ENCODE measurements at regions not wholly inside any gene's neighbourhood (a gene's known extent, or its start where the extent isn't known, plus 50 kb on each side); places are given as distances from the start of the nearest gene placed in this dataset.
"Not testable (repeated sequence)": the region's sequence is repeated elsewhere in the genome, so short reads cannot be mapped to it uniquely, and the experiment has no call there.

DNA sequence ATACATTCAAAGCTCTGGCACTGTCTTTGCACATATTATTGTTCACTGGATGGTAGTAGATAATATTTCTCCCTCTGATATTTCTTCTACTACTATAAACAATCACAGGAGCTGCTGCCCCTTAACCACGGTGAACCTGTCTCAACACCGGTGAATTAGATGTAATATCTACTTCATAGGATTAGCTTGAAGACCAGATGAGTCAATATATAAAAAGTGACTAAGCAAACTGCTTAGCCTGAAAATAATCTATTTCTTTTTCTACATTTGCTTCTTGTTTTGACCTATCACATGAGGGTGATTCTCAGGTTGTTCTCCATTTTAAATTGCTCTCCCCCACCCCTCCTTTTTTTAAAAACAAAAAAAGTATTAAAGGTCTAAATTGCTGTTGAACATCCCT is 645.5 kb downstream of the ANKRD50 start:
- Histone ChIP-seq H3K79me2 (ENCODE audit: control insufficient read depth, insufficient read depth, low read length) (no peaks in the 10 kb centered on the region), H3K4me2 (ENCODE audit: extremely low read depth, insufficient read depth, low read length) (no peak overlapping the region), H3K27me3 (ENCODE audit: control insufficient read depth, insufficient read depth, low read length) (no peaks in the 10 kb centered on the region), H3K9ac (ENCODE audit: insufficient read depth, low read length) (no peak overlapping the region), H2AFZ (ENCODE audit: low read length) (no peak overlapping the region), H3K9me3 (ENCODE audit: control insufficient read depth, insufficient read depth, low read depth, low read length) (no peaks in the 10 kb centered on the region), H3K36me3 (ENCODE audit: control insufficient read depth, insufficient read depth, low read length) (no peaks in the 10 kb centered on the region), H3K4me3 (replicated peaks in 1 of 4; ENCODE audit: control extremely low read depth in 1 of 4, insufficient read depth in 1 of 4, low read depth in 3 of 4, low read length in 4 of 4) (no peak overlapping the region), H3K27ac (ENCODE audit: insufficient read depth, low read length) (no peak overlapping the region), H3K4me1 (ENCODE audit: control insufficient read depth, extremely low read depth, insufficient read depth, low read length) (no peaks in the 10 kb centered on the region), H4K20me1 (ENCODE audit: control insufficient read depth, extremely low read depth, insufficient read depth, low read length) (no peaks in the 10 kb centered on the region)
- no peak for DNase-seq (ENCODE audit: low read depth in 2 of 2)
- TF ChIP-seq, protein P1, sequence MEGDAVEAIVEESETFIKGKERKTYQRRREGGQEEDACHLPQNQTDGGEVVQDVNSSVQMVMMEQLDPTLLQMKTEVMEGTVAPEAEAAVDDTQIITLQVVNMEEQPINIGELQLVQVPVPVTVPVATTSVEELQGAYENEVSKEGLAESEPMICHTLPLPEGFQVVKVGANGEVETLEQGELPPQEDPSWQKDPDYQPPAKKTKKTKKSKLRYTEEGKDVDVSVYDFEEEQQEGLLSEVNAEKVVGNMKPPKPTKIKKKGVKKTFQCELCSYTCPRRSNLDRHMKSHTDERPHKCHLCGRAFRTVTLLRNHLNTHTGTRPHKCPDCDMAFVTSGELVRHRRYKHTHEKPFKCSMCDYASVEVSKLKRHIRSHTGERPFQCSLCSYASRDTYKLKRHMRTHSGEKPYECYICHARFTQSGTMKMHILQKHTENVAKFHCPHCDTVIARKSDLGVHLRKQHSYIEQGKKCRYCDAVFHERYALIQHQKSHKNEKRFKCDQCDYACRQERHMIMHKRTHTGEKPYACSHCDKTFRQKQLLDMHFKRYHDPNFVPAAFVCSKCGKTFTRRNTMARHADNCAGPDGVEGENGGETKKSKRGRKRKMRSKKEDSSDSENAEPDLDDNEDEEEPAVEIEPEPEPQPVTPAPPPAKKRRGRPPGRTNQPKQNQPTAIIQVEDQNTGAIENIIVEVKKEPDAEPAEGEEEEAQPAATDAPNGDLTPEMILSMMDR (conservative IDR thresholded peaks at IDR 0.05 in 1 of 2, IDR thresholded peaks at IDR 0.05 in 1 of 2; ENCODE audit: low read depth in 1 of 2, low read length in 2 of 2), result no peak
- TF ChIP-seq EZH2 (IDR thresholded peaks at IDR 0.05; ENCODE audit: low read length, missing control alignments), result no peak

DNA sequence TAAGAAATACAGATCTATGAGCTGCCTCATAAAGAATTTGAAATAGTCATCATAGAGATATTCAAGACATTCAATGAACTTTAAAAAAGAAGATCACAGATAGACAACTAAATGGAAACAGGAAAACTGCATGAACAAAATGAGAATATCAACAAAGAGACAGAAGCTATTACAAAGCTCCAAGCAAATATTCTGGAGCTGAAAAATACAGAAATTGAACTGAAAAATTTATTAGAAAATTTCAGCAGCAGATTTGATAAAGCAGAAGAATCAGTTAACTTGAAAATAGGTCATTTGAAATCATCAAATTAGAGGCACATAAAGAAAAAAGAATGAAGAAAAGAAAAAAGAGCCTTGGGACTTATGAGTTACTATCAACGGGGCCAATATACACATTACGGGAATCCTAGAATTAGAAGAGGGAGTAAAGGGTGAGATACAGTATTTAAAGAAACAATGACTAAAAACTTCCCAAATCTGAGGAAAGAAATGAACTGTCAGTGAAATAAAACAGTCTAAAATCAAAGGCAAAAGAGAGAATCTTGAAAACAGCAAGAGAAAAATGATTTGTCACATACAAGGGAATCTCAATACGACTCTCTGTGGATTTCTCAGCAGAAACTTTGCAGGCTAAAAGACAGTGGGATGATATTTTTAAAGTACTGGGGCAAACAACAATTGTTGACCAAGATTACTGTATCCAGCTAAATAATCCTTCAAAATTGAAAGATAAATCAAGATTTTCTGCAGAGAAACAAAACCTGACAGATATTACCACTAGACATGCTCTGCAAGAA is 641.6 kb downstream of the ANKRD50 start:
- Histone ChIP-seq H2AFZ (ENCODE audit: low read length) (no peak overlapping the region), H3K79me2 (ENCODE audit: control insufficient read depth, insufficient read depth, low read length) (no peaks in the 10 kb centered on the region), H3K4me1 (ENCODE audit: control insufficient read depth, extremely low read depth, insufficient read depth, low read length) (no peaks in the 10 kb centered on the region), H4K20me1 (ENCODE audit: control insufficient read depth, extremely low read depth, insufficient read depth, low read length) (no peaks in the 10 kb centered on the region), H3K4me3 (replicated peaks in 1 of 4; ENCODE audit: control extremely low read depth in 1 of 4, insufficient read depth in 1 of 4, low read depth in 3 of 4, low read length in 4 of 4) (no peak overlapping the region), H3K9ac (ENCODE audit: insufficient read depth, low read length) (no peak overlapping the region), H3K27me3 (ENCODE audit: control insufficient read depth, insufficient read depth, low read length) (no peaks in the 10 kb centered on the region), H3K9me3 (ENCODE audit: control insufficient read depth, insufficient read depth, low read depth, low read length) (no peaks in the 10 kb centered on the region), H3K4me2 (ENCODE audit: extremely low read depth, insufficient read depth, low read length) (no peak overlapping the region), H3K27ac (ENCODE audit: insufficient read depth, low read length) (no peak overlapping the region), H3K36me3 (ENCODE audit: control insufficient read depth, insufficient read depth, low read length) (no peaks in the 10 kb centered on the region)
- DNase-seq (ENCODE audit: low read depth in 2 of 2), result no peak
- no peak for TF ChIP-seq EZH2 (IDR thresholded peaks at IDR 0.05; ENCODE audit: low read length, missing control alignments)
- TF ChIP-seq, protein P1 (conservative IDR thresholded peaks at IDR 0.05 in 1 of 2, IDR thresholded peaks at IDR 0.05 in 1 of 2; ENCODE audit: low read depth in 1 of 2, low read length in 2 of 2), result no peak

DNA sequence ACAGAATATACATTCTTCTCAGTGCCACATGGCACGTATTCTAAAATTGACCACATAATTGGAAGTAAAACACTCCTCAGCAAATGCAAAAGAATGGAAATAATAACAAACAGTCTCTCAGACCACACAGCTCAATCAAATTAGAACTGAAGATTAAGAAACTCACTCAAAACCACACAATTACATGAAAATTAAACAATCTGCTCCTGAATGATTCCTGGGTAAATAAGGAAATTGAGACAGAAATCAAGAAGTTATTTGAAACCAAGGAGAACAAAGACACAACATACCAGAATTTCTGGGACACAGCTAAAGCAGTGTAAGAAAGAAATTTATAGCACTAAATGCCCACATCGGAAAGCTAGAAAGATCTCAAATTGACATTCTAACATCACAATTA is 637.3 kb downstream of the ANKRD50 start:
- not testable (repeated sequence) for H3K27me3 ChIP-seq (ENCODE audit: control insufficient read depth, insufficient read depth, low read length); H3K79me2 ChIP-seq (ENCODE audit: control insufficient read depth, insufficient read depth, low read length); H3K9me3 ChIP-seq (ENCODE audit: control insufficient read depth, insufficient read depth, low read depth, low read length); H3K4me3 ChIP-seq (replicated peaks in 1 of 4; ENCODE audit: control extremely low read depth in 1 of 4, insufficient read depth in 1 of 4, low read depth in 3 of 4, low read length in 4 of 4); H3K4me1 ChIP-seq (ENCODE audit: control insufficient read depth, extremely low read depth, insufficient read depth, low read length); H3K4me2 ChIP-seq (ENCODE audit: extremely low read depth, insufficient read depth, low read length); H3K27ac ChIP-seq (ENCODE audit: insufficient read depth, low read length); DNase-seq (ENCODE audit: low read depth in 2 of 2); H4K20me1 ChIP-seq (ENCODE audit: control insufficient read depth, extremely low read depth, insufficient read depth, low read length); H3K36me3 ChIP-seq (ENCODE audit: control insufficient read depth, insufficient read depth, low read length); H3K9ac ChIP-seq (ENCODE audit: insufficient read depth, low read length); H2AFZ ChIP-seq (ENCODE audit: low read length)

All from fibroblast of lung (primary cell).